Cardiac muscle cell (in vitro differentiated cells and primary cell): ENCODE measurements at regions not wholly inside any gene's neighbourhood (a gene's known extent, or its start where the extent isn't known, plus 50 kb on each side); places are given as distances from the start of the nearest gene placed in this dataset.

Source experiments
- DNase-seq, 2 donors: peaks; one replicate each; pipeline versions ENCODE4 v3.0.0 to v3.0.0-alpha.2; 2010 to 2017; ENCODE audit warnings: low read depth in 1 of 2, low spot score in 1 of 2
- H3K27ac ChIP-seq: fragments of 200-600 bp; sonication (generic); 2 replicates; pipeline ENCODE4 v1.5.1; 2016
- H3K27me3 ChIP-seq: fragments of 200-600 bp; sonication (generic); 2 replicates; pipeline ENCODE4 v1.6.0; 2016; ENCODE audit warnings: control low read depth
- H3K36me3 ChIP-seq: fragments of 200-600 bp; sonication (generic); 2 replicates; pipeline ENCODE4 v1.5.1; 2016; ENCODE audit warnings: control low read depth
- H3K4me1 ChIP-seq: fragments of 200-600 bp; sonication (generic); 2 replicates; pipeline ENCODE4 v1.8.1; 2017; ENCODE audit warnings: low read depth, mild to moderate bottlenecking, mixed run types
- H3K4me3 ChIP-seq: fragments of 200-600 bp; sonication (generic); 2 replicates; pipeline ENCODE4 v1.5.1; 2016; ENCODE audit warnings: mild to moderate bottlenecking
- H3K9me3 ChIP-seq: fragments of 200-600 bp; sonication (generic); 2 replicates; pipeline ENCODE4 v1.5.1; 2017; ENCODE audit warnings: low read depth, mild to moderate bottlenecking, control low read depth
- CTCF ChIP-seq: IDR thresholded peaks from 2 replicates; pipeline ENCODE4 v1.5.1; 2012; ENCODE audit warnings: low read depth, mild to moderate bottlenecking, low read length

DNA sequence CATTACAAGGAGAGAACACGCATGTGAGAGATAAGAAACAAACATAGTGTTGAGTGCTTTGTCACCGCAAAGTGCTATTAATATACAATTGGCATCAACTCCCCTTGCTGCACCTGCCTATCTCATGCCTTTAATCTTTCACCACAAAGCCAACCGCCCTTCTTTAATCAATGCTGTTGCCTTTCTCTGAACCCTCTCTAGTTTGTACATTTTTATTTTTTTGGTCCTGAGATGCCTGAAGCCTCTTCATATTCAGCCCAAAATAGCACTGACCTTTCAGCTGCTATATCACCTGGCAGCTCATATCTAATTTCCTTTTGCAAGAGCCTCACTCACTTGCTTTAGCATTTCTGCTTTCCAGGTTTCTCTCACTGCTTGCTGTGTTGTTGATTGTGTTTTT is 504.7 kb downstream of the NUF2 start:
- Histone ChIP-seq H3K9me3 (no peaks in the 10 kb centered on the region), H3K4me3 (no peak overlapping the region), H3K4me1 (peaks cover 24% of the 10 kb centered on the region), H3K27ac (peak overlapping the region; percentile 59), H3K36me3 (no peaks in the 10 kb centered on the region), H3K27me3 (no peaks in the 10 kb centered on the region)
- DNase-seq, result peak in 1 of 2 donors; percentile 54
- TF ChIP-seq CTCF, result no peak

- H3K27me3 ChIP-seq, result no peaks in the 10 kb centered on the region
- H3K4me1 ChIP-seq, result no peaks in the 10 kb centered on the region
- no peak for DNase-seq
- H3K36me3 ChIP-seq, result no peaks in the 10 kb centered on the region
- no peak overlapping the region for H3K27ac ChIP-seq
- H3K9me3 ChIP-seq, result no peaks in the 10 kb centered on the region
- no peak for TF ChIP-seq CTCF
- no peak overlapping the region for H3K4me3 ChIP-seq
Observed at GRCh38 chr1:163834778-163835177, 513.0 kb downstream of the NUF2 start.

GRCh38 chr1:163836481-163836880 is 514.7 kb downstream of the NUF2 start:
- no peak overlapping the region for H3K4me3 ChIP-seq
- no peak overlapping the region for H3K27ac ChIP-seq
- H3K9me3 ChIP-seq, result no peaks in the 10 kb centered on the region
- DNase-seq, result no peak
- TF ChIP-seq CTCF, result no peak
- no peaks in the 10 kb centered on the region for H3K36me3 ChIP-seq
- no peaks in the 10 kb centered on the region for H3K4me1 ChIP-seq
- H3K27me3 ChIP-seq, result no peaks in the 10 kb centered on the region

DNA sequence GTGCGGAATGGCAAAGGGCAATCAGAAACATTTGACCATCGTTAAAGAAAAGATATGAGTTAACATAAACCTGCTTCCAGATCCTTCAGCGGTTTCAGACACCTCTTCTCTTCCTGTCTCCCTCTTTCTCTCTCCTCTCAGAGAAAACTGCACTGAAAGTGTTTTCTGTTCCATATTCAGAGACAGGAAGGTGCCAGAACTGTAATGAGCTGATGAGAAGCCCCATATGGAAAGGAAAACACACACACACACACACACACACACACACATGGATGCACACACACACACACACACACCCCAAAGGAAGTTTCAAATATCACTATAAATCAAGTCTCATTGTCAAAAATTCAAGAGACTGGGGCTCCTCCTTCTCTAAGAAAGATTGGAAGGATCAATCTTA is 515.5 kb downstream of the NUF2 start:
- H3K27me3 ChIP-seq, result no peaks in the 10 kb centered on the region
- no peaks in the 10 kb centered on the region for H3K4me1 ChIP-seq
- H3K9me3 ChIP-seq, result no peaks in the 10 kb centered on the region
- H3K4me3 ChIP-seq, result no peak overlapping the region
- no peak for DNase-seq
- no peak for TF ChIP-seq CTCF
- no peak overlapping the region for H3K27ac ChIP-seq
- no peaks in the 10 kb centered on the region for H3K36me3 ChIP-seq

- Histone ChIP-seq H3K27me3 (no peaks in the 10 kb centered on the region), H3K4me3 (no peak overlapping the region), H3K36me3 (no peaks in the 10 kb centered on the region), H3K4me1 (no peaks in the 10 kb centered on the region), H3K27ac (no peak overlapping the region), H3K9me3 (no peaks in the 10 kb centered on the region)
- TF ChIP-seq CTCF, result no peak
- no peak for DNase-seq
Observed at GRCh38 chr1:163842571-163842970, 520.8 kb downstream of the NUF2 start.

DNA sequence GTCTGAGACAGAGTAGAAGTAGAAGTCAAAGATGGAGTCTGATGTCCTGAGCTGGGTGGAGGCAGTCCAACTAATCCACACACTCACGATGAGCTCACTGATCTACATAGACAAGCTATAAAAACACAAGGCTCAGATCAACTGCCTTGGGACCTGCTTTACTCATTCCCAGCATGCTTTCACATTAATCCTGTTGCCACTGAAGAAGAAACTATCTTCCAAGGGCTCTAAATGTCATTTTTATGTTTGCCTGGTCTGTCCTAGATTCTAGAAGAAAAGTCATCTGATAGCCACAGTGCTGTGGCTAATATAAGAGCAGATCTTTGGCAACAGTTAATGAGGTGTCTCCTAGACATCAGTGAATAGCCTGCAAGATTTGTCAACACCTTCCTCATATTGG is 522.7 kb downstream of the NUF2 start:
- H3K4me3 ChIP-seq, result no peak overlapping the region
- H3K4me1 ChIP-seq, result no peaks in the 10 kb centered on the region
- H3K27ac ChIP-seq, result no peak overlapping the region
- no peaks in the 10 kb centered on the region for H3K9me3 ChIP-seq
- H3K36me3 ChIP-seq, result no peaks in the 10 kb centered on the region
- TF ChIP-seq CTCF, result no peak
- peak in 1 of 2 donors; percentile 5 for DNase-seq
- H3K27me3 ChIP-seq, result no peaks in the 10 kb centered on the region
